Fibroblast of lung (primary cell): ENCODE measurements at regions not wholly inside any gene's neighbourhood (a gene's known extent, or its start where the extent isn't known, plus 50 kb on each side); places are given as distances from the start of the nearest gene placed in this dataset.
"Not testable (repeated sequence)": the region's sequence is repeated elsewhere in the genome, so short reads cannot be mapped to it uniquely, and the experiment has no call there.

ENCODE experiments used
- DNase-seq, 2 donors: peaks; one replicate each; pipeline versions ENCODE4 v3.0.0 to v3.0.0-alpha.2; 2010; ENCODE audit warnings: low read depth in 2 of 2
- H2AFZ ChIP-seq: 2 replicates; pipeline ENCODE4 v1.5.1; 2012; ENCODE audit warnings: low read length, control low read depth, inconsistent platforms
- H3K27ac ChIP-seq: 2 replicates; pipeline ENCODE4 v1.5.1; 2011; ENCODE audit warnings: low read length, control low read depth; ENCODE audit not compliant: insufficient read depth
- H3K27me3 ChIP-seq: 2 replicates; pipeline ENCODE4 v1.5.1; 2011; ENCODE audit warnings: mild to moderate bottlenecking, low read length; ENCODE audit not compliant: control insufficient read depth, insufficient read depth
- H3K36me3 ChIP-seq: 2 replicates; pipeline ENCODE4 v1.5.1; 2011; ENCODE audit warnings: low read length; ENCODE audit not compliant: control insufficient read depth, insufficient read depth
- H3K4me1 ChIP-seq: 2 replicates; pipeline ENCODE4 v1.5.1; 2011; ENCODE audit warnings: low read length; ENCODE audit not compliant: control insufficient read depth, insufficient read depth; ENCODE audit errors: extremely low read depth
- H3K4me2 ChIP-seq: 2 replicates; pipeline ENCODE4 v1.5.1; 2011; ENCODE audit warnings: low read length, control low read depth; ENCODE audit not compliant: insufficient read depth; ENCODE audit errors: extremely low read depth
- H3K4me3 ChIP-seq, 4 experiments: fragments of 200-600 bp in 1 of 4; sonication (generic) in 1 of 4; replicated peaks in 1 of 4; 2 replicates each; pipeline ENCODE4 v1.5.1; 2011 to 2016; ENCODE audit warnings: low read length in 4 of 4, low read depth in 3 of 4, mild to moderate bottlenecking in 3 of 4, control low read depth in 2 of 4, inconsistent platforms in 1 of 4, mixed read lengths in 1 of 4; ENCODE audit not compliant: insufficient read depth in 1 of 4; ENCODE audit errors: control extremely low read depth in 1 of 4
- H3K79me2 ChIP-seq: 2 replicates; pipeline ENCODE4 v1.5.1; 2012; ENCODE audit warnings: mild to moderate bottlenecking, low read length, inconsistent platforms; ENCODE audit not compliant: control insufficient read depth, insufficient read depth
- H3K9ac ChIP-seq: 2 replicates; pipeline ENCODE4 v1.5.1; 2011; ENCODE audit warnings: mild to moderate bottlenecking, low read length, control low read depth; ENCODE audit not compliant: insufficient read depth
- H3K9me3 ChIP-seq: 2 replicates; pipeline ENCODE4 v1.5.1; 2012; ENCODE audit warnings: low read depth, low read length; ENCODE audit not compliant: control insufficient read depth, insufficient read depth
- H4K20me1 ChIP-seq: 2 replicates; pipeline ENCODE4 v1.5.1; 2011; ENCODE audit warnings: low read length; ENCODE audit not compliant: control insufficient read depth, insufficient read depth; ENCODE audit errors: extremely low read depth
- EZH2 ChIP-seq: IDR thresholded peaks from 2 replicates; pipeline ENCODE4 v1.5.1; 2012; ENCODE audit warnings: low read length, control low read depth, mild to moderate bottlenecking; ENCODE audit errors: missing control alignments
- TF ChIP-seq, protein P1 (sequence below), 2 donors: IDR thresholded peaks in 1 of 2; conservative IDR thresholded peaks in 1 of 2; 1 replicate in 1 of 2; 2 replicates in 1 of 2; pipeline ENCODE4 v1.5.1; 2011 to 2012; ENCODE audit warnings: low read length in 2 of 2, control low read depth in 1 of 2, inconsistent platforms in 1 of 2, low read depth in 1 of 2, mild to moderate bottlenecking in 1 of 2

DNA sequence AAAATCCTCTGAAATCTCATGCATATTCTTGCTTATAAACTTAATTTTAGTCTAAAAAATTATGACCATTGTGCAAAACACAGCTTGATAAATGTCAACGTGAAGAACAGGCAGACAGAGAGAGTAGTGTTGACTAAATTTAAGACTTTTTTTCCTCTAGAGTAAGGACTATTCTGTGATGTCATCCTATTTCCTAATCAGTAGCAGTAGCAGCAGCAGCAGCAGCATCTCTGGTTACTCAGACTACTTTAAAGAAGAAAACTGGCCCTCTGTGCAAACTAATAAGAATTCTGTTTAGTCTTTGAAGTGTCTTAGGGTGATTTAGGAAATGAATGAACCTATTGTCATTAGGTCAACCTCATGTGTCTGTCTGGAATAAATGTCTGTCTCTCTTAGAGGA is 403.0 kb downstream of the HINT1 start:
- DNase-seq, result peak; percentile 0
- Histone ChIP-seq H4K20me1 (no peaks in the 10 kb centered on the region), H2AFZ (no peak overlapping the region), H3K9me3 (no peaks in the 10 kb centered on the region), H3K36me3 (no peaks in the 10 kb centered on the region), H3K9ac (no peak overlapping the region), H3K79me2 (no peaks in the 10 kb centered on the region), H3K27ac (no peak overlapping the region), H3K4me2 (no peak overlapping the region), H3K4me3 (no peak overlapping the region), H3K27me3 (no peaks in the 10 kb centered on the region), H3K4me1 (no peaks in the 10 kb centered on the region)
- TF ChIP-seq, protein P1, sequence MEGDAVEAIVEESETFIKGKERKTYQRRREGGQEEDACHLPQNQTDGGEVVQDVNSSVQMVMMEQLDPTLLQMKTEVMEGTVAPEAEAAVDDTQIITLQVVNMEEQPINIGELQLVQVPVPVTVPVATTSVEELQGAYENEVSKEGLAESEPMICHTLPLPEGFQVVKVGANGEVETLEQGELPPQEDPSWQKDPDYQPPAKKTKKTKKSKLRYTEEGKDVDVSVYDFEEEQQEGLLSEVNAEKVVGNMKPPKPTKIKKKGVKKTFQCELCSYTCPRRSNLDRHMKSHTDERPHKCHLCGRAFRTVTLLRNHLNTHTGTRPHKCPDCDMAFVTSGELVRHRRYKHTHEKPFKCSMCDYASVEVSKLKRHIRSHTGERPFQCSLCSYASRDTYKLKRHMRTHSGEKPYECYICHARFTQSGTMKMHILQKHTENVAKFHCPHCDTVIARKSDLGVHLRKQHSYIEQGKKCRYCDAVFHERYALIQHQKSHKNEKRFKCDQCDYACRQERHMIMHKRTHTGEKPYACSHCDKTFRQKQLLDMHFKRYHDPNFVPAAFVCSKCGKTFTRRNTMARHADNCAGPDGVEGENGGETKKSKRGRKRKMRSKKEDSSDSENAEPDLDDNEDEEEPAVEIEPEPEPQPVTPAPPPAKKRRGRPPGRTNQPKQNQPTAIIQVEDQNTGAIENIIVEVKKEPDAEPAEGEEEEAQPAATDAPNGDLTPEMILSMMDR (conservative IDR thresholded peaks at IDR 0.05 in 1 of 2, IDR thresholded peaks at IDR 0.05 in 1 of 2; ENCODE audit: low read depth in 1 of 2, low read length in 2 of 2), result no peak
- no peak for TF ChIP-seq EZH2

DNA sequence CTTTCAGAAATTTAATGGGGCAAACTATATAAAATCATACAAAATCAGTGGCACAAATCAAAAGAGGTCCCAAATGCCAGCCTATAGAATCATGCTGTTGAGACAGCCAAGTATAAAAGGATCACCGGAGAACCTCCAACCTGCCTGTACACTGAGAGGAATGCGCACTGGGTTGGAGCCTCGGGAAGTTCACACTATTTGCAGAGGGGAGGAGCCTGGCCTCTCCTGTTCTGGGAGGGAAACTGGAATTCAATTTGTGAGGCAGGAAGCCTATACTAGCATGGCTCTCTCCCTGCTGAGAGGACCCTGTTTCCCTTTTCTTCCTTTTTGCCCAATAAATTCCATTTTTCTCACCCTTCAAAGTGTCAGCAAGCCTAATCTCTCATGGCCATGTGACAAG is 406.0 kb downstream of the HINT1 start:
- TF ChIP-seq EZH2, result no peak
- TF ChIP-seq, protein P1 (conservative IDR thresholded peaks at IDR 0.05 in 1 of 2, IDR thresholded peaks at IDR 0.05 in 1 of 2; ENCODE audit: low read depth in 1 of 2, low read length in 2 of 2), result no peak
- Histone ChIP-seq H3K4me2 (no peak overlapping the region), H3K4me3 (no peak overlapping the region), H3K79me2 (no peaks in the 10 kb centered on the region), H4K20me1 (no peaks in the 10 kb centered on the region), H2AFZ (no peak overlapping the region), H3K4me1 (no peaks in the 10 kb centered on the region), H3K9me3 (no peaks in the 10 kb centered on the region), H3K9ac (no peak overlapping the region), H3K27ac (no peak overlapping the region), H3K27me3 (no peaks in the 10 kb centered on the region), H3K36me3 (no peaks in the 10 kb centered on the region)
- DNase-seq, result no peak

DNA sequence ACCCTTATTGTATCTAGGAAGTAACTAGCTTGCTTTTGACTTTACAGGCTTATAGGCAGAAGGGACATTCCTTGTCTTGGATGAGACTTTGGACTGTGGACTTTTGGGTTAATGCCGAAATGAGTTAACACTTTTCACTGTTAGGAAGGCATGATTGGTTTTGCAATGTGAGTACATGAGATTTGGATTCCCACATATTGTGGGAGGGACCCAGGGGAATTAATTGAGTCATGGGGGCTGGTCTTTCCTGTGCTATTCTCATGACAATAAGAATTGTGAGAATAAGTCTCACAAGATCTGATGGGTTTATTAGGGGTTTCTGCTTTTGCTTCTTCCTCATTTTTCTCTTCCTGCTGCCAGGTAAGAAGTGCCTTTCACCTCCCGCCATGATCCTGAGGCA is 417.5 kb downstream of the HINT1 start:
- H3K4me3 ChIP-seq, result no peak overlapping the region
- TF ChIP-seq, protein P1 (conservative IDR thresholded peaks at IDR 0.05 in 1 of 2, IDR thresholded peaks at IDR 0.05 in 1 of 2; ENCODE audit: low read depth in 1 of 2, low read length in 2 of 2), result no peak
- no peak for TF ChIP-seq EZH2

DNA sequence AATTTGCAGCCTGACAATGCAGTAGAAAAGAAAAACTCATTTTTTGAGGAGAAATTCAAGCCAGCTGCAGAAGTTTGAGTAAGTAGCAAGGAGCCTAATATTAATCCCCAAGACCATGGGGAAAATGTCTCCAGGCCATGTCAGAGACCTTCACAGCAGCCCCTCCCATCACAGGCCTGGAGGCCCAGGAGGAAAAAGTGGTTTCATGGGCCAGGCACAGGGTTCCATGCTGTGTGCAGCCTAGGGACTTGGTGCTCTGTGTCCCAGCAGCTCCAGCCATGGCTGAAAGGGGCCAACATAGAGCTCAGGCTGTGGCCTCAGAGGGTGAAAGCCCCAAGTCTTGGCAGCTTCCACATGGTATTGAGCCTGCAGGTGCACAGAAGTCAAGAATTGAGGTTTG is 418.4 kb downstream of the HINT1 start:
- DNase-seq, result not testable (repeated sequence)

More for the DNA sequence above, 417.5 kb downstream of the HINT1 start:
- H3K4me2 ChIP-seq, result no peak overlapping the region
- H3K9me3 ChIP-seq, result no peaks in the 10 kb centered on the region
- H3K27ac ChIP-seq, result no peak overlapping the region
- H3K9ac ChIP-seq, result no peak overlapping the region
- no peaks in the 10 kb centered on the region for H3K4me1 ChIP-seq
- H3K79me2 ChIP-seq, result no peaks in the 10 kb centered on the region
- no peaks in the 10 kb centered on the region for H3K27me3 ChIP-seq
- no peak overlapping the region for H2AFZ ChIP-seq
- no peaks in the 10 kb centered on the region for H3K36me3 ChIP-seq
- DNase-seq, result no peak
- no peaks in the 10 kb centered on the region for H4K20me1 ChIP-seq

More for the DNA sequence above, 418.4 kb downstream of the HINT1 start:
- H3K4me2 ChIP-seq, H3K4me1 ChIP-seq, H3K9me3 ChIP-seq, H3K36me3 ChIP-seq, H3K4me3 ChIP-seq, H3K79me2 ChIP-seq, H3K9ac ChIP-seq, H4K20me1 ChIP-seq, H2AFZ ChIP-seq, H3K27me3 ChIP-seq, H3K27ac ChIP-seq: not testable (repeated sequence)
